ENCODE measurements at regions not wholly inside any gene's neighbourhood (a gene's known extent, or its start where the extent isn't known, plus 50 kb on each side); places are given as distances from the start of the nearest gene placed in this dataset.

DNA sequence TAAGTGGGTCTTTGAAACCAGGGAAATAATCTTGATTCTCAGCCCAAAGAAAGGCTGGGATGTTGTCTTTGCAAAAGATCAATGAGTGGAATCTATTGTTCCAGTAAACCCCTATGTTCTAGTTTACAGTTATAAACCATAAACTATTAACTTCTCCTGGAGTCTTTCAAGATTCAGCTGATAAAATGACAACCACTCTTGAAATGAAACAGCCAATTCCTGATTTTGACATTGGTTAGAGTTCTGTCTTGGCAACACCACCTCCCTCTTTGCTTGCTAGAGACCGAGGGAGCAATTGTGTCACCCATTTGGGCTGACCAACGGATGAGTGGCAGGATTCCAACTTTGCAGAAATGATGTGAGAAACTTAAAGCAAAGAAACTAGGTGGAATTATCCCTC lies 746.9 kb downstream of the SLC4A3 start:
- TF ChIP-seq, protein P1, sequence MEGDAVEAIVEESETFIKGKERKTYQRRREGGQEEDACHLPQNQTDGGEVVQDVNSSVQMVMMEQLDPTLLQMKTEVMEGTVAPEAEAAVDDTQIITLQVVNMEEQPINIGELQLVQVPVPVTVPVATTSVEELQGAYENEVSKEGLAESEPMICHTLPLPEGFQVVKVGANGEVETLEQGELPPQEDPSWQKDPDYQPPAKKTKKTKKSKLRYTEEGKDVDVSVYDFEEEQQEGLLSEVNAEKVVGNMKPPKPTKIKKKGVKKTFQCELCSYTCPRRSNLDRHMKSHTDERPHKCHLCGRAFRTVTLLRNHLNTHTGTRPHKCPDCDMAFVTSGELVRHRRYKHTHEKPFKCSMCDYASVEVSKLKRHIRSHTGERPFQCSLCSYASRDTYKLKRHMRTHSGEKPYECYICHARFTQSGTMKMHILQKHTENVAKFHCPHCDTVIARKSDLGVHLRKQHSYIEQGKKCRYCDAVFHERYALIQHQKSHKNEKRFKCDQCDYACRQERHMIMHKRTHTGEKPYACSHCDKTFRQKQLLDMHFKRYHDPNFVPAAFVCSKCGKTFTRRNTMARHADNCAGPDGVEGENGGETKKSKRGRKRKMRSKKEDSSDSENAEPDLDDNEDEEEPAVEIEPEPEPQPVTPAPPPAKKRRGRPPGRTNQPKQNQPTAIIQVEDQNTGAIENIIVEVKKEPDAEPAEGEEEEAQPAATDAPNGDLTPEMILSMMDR (tag by site-specific recombination; IDR thresholded peaks at IDR 0.05) = no peak
- TF ChIP-seq TCF7L2 (IDR thresholded peaks at IDR 0.05; ENCODE audit: borderline replicate concordance, low read depth, low read length) (no peak), ZBTB48 (tag by site-specific recombination; IDR thresholded peaks at IDR 0.05) (no peak), ZNF174 (tag by site-specific recombination; IDR thresholded peaks at IDR 0.05) (no peak), SETDB1 (IDR thresholded peaks at IDR 0.05; ENCODE audit: insufficient read length, low read length) (no peak), ZNF248 (tag by site-specific recombination; IDR thresholded peaks at IDR 0.05) (no peak), KLF9 (tag by site-specific recombination; IDR thresholded peaks at IDR 0.05; ENCODE audit: low read depth) (no peak), ZNF544 (tag by site-specific recombination; IDR thresholded peaks at IDR 0.05) (no peak), ZNF24 (tag by site-specific recombination; IDR thresholded peaks at IDR 0.05) (no peak), YY1 (tag by site-specific recombination; IDR thresholded peaks at IDR 0.05) (no peak), ZNF146 (tag by site-specific recombination; IDR thresholded peaks at IDR 0.05) (no peak), ZNF510 (tag by site-specific recombination; IDR thresholded peaks at IDR 0.05; ENCODE audit: insufficient replicate concordance) (no peak)
- TF ChIP-seq, protein P2, sequence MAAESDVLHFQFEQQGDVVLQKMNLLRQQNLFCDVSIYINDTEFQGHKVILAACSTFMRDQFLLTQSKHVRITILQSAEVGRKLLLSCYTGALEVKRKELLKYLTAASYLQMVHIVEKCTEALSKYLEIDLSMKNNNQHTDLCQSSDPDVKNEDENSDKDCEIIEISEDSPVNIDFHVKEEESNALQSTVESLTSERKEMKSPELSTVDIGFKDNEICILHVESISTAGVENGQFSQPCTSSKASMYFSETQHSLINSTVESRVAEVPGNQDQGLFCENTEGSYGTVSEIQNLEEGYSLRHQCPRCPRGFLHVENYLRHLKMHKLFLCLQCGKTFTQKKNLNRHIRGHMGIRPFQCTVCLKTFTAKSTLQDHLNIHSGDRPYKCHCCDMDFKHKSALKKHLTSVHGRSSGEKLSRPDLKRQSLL (tag by site-specific recombination; IDR thresholded peaks at IDR 0.05) = no peak
